ENCODE measurements at regions not wholly inside any gene's neighbourhood (a gene's known extent, or its start where the extent isn't known, plus 50 kb on each side); places are given as distances from the start of the nearest gene placed in this dataset.

DNA sequence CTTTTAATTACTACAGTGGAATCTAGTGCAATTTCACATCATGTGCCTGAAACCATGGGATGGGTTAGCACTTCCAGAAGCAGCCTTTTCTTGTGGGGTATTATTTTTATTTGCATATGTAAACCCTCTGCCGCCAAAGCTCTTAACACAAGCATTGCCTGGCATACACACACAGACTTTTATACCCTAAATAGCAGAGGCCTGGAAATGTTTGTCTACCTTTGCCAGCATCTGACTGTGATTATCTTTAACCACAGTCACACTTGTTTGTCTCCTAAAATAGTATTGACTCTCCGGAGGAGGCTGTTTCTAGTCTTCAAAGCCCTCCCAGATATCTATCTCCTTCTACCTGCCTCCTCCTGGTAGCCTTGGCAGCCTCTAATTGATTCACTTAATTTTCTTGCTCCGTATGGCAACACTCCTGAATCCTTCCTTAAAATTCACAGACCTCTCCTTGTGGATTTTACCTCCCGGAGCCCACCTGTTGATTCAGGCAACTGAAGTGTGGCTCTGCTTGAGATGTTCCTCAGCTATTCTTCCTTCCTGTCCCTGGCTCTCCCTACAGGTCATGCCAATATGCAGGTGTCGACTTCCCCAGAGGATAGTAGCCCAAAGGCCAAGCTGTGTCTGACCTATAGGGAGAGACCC is 127.1 kb upstream of the UMPS start:
- no peak for DNase-seq (ENCODE audit: low spot score)

DNA sequence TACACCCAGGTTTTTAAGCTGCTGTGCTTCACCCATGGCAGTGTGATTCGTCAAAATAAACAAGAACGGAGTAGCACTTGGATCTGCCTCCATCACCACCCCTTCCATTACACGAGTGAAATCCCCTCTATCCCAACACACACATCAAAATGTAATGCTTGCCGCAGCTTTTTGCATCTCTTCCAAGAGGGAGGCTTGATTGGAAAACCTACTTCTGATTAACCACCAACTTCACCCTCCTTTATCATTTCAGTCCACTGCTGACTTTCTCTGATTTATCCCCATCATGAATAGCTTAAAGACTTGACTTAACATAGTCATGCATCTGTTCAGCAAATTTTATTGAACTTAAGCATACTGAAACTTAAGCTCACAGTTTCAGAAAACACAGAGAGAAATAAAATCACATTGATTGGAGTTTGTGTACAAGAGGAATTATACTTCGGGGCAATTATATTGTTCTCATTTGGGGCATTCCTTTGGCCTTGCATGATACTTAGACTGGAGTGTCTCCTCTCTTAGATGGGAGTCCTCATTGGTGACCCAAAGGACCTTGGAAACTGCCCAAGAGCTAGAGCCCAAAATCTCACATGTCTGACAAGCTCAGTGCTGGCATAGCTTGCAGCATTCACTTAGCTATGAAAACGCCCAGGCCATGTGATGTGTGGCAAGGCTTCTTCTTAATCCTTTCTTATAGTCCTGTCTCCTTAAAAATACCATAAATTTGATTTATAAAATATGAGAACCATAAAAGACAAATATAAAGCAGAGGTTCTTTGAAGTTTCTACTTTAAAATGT is 124.3 kb upstream of the UMPS start:
- DNase-seq (ENCODE audit: low spot score), result no peak

DNA sequence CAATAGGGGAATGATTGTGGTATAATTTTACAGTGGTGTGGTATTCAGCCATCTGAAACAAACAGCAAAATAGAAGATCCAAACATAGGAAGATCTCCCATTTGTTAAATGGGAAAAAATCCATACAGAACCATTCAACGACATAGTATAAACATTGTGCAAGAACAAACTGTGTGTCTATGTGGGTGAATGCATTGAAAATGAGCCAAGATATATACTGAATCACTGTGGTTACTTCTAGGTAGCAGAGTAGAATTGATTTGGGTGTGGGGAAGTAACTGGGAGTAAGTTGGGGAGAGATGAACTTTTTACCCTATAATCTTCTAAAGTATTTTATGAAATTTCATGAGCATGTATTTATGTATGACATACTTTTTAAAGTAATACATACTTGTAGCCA is 123.1 kb upstream of the UMPS start:
- DNase-seq (ENCODE audit: low spot score), result no peak

DNA sequence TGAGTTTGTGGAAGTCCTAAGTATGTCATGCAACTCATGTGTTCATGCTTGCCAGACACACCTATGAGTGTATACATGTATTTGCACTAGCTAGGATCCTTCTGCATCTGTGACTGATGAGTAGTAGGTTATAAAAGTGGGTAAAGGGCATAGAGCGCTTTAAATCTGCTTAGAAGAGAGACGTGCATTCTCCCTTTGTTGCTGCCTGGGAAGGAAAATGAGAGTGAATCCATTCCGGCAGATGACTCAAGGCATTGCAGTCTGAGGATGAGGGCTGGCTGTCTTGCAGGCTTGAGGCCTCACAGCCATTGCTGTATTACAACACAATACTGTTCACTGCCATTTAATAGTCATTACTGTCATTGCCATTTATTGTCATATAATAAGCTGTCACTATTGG is 120.8 kb upstream of the UMPS start:
- DNase-seq (ENCODE audit: low spot score), result no peak

DNA sequence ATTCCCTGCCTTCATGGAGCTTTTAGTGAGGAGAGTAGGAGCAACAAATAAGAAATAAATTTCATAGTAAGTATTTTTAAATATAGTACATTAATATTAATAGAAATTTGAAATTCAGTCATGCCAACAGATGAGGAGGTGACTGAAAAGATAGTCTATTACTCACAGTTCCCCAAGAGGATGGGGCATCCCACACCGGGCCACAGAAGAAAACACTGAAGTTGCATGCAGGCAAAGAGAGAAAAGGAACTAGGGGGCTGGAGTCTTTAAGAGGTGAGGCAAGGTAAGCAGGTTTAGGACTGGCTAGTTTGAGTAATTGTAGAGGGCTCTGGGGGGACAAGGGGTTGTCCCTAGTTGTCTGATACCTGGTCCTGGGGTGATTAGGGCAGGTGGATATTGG is 120.1 kb upstream of the UMPS start:
- no peak for DNase-seq (ENCODE audit: low spot score)

DNA sequence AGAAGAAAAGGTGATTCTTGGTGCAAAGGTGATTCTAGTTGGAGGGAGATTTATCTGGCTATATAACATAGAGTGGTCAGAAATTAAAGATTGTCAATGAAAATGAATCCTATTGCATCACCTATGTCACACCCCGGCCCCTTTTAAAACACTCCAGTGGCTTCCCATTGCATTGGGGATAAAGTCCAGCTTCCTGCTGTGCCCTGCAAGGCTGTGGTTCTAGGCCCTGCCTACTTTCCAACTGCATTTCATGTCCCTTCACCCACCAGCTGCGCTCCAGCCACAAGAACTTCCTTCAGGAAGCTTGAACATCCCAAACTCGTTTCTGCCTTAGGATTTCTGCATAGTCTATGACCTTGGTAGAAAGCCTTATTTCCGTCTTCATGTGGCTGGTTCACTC is 118.7 kb upstream of the UMPS start:
- DNase-seq (ENCODE audit: low spot score), result no peak

DNA sequence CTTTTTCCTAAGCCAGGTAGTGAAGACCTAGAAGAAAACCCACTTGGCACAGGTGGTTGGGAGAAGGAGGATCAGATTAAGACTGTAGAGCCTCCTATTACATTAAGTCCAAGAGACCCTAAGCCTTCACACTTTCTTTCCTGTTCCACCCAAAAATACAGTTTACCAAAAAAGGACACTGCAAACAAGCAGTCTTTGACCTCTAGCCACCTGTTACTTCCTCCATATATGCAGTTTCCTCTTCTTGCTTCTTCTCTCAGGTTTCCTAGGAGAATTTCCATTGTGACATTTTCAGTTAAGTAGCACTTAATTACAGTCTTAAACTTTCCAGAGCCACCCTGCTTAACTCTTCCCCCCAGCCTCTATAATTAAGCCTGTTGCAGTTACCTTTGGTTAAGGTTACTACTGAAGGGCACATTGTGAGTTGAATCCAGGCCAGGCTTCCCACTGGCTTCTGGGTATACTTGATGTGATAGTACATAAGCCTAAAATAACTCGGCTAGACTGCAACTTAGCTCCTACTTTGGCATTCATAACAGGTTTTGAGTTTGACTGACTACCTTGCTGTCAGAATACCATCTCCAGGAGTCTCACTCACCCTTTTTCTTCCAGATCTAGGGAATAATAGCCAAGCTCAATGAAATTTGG is 114.2 kb upstream of the UMPS start:
- DNase-seq (ENCODE audit: low spot score), result no peak

DNA sequence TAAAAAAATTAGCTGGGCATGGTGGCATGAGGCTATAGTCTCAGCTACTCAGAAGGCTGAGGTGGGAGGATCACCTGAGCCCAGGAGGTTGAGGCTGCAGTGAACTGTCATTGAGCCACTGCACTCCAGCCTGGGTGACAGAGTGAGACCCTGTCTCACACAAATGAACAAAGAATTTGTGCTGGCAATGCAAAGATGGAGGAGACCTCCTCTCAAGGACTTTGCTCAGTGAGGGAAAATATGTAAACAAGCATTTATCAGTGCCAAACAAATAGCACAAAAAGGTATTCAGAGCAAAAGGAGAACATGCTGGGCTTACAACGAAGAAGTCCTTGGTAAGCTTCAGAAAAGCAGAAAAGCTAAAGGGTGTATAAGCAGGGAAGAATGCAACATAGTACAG is 113.1 kb upstream of the UMPS start:
- no peak for DNase-seq (ENCODE audit: low spot score)

DNA sequence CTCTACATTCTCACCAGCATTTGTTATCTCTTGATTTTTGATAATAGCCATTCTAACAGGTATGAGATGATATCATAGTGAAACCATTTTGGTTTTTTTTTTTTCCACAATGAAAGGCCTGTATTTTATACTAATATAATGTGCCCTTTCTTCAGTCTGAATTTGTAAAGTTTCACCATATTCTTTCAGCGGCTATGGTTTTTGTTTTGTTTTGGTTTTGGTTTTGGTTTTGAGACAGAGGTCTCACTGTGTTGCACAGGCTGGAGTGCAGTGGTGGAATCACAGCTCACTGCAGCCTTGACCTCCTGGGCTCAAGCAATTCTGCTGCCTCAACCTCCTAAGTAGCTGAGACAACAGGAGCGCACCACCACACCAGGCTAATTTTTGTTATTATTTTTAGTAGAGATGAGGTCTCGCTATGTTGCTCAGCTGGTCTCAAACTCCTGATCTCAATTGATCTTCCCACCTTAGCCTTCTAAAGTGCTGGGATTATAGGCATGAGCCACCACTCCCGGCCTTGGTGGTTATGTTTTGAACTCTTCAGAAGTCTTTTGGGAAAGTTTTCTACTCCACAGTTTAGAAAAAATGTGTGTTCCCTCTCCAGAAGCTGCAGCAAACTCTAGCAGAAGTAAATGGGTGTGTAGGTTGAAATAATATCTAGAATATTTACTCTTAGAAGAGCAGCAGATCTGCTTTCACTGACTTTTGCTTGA is 110.2 kb upstream of the UMPS start:
- no peak for DNase-seq (ENCODE audit: low spot score)

DNA sequence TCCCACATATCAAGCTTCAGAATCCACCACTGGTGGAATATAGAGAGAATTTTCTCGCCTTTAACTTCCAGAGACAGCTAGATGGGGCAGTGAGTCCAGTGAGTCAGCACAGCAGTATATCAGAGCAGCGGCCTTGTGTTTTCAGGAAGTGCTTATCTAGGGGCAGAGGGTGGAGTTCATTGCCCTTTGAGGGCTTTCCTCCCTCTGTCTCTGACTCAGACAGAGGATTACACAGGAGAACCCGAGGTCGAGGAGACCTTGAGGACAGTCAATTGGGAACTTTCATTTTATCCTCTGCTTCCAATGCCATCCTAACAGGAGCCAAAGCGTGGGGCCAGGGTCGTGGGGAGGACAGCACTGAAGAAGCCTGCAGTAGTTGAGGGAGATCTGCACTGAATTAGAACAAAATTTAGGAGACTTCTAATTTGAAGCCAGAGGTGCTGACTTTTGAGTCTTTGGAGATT is 109.6 kb upstream of the UMPS start:
- peak; percentile 82 for DNase-seq (ENCODE audit: low spot score)

DNA sequence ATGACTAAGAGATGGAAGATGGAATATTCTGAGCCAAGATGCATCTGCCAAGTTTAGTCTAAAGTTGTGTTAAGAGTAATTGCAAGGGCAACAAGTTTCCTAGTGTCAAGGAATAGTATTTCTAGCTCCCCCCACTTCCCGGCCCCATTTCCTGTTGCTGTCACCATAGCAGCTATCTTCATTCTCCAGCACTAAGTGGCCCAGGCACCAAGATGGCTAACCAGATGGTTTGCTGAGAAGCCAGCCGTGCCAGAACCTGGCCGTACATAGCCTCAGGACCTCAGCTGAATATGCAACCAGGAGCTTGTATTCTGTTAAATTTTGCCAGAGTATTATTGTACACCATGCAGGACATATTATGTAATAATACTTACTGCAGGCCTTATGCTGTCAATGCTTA is 108.8 kb upstream of the UMPS start:
- peak; percentile 33 for DNase-seq (ENCODE audit: low spot score)

DNA sequence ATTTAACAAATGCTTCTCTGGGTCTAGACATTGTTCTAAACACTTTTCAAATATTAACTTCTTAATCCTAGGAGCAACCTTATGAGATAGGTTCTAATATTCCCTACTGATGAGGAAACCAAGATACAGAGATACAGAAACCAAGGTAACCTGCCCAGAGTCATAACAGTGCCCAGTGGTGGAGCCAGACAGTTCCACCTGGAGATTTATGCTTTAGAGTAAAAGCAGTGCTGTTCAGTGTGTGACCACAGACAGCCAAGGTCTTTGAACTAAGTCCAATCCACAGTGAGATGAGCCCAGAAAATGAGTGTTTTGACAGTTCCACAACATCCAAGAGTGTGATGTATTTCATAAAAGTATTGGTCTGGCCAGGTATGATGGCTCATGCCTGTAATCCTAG is 105.2 kb upstream of the UMPS start:
- DNase-seq (ENCODE audit: low spot score), result no peak

DNA sequence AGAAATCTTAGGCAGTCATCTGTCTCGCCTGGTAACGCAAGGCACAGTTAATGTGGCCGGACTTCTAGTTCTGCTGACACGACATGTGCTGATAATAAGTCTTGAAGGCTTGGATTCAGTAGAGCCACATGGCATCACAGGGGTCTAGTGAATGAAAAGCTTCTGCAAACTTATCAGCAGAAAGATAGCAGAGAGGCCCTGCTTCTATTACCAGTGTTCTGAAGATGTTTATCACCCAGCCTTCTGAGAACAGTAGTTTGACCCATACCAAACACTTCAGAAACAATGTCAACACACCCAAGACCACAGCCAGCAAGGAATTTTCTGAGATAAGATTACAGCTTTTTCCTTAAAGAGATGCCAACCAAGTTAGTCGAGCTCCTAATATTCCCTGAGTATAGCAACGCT is 102.7 kb upstream of the UMPS start:
- DNase-seq (ENCODE audit: low spot score), result no peak

DNA sequence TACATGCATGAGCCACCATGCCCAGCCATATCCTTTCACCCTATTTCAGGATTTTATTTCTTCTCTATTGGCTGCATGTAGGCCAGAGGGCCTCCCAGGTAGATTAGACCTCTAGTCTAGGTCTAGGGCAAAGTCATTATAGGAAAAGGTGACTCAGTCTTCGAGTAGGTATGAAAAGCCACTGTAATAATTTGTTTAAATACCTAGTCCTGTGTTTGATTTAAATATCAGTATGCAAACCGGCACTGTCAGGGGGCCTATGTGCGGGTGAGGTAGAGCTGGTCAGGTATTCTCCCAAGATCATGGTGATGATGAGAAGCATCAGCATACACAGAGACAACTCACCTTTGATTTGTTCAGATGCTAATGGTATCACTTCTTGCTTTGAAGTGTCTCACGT is 101.4 kb upstream of the UMPS start:
- no peak for DNase-seq (ENCODE audit: low spot score)

DNA sequence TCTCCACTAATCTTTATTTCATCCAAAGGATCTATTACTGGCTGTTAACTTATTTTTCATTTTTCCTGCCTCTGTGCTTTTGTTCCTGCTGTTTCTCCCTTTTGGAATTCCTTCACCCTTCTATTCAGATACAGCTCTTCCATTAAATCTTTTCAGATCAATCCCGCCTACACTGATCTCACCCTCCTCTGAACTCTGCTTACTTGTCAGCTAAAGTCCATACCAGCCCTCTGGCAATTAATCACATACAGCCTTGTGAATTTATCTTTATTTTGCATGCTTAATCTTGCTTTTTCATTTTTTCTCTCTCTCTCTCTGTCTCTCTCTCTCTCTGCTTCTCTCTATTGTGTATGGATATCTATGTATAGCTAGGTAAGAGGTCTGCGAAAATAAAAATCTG is 100.8 kb upstream of the UMPS start:
- no peak for DNase-seq (ENCODE audit: low spot score)

DNA sequence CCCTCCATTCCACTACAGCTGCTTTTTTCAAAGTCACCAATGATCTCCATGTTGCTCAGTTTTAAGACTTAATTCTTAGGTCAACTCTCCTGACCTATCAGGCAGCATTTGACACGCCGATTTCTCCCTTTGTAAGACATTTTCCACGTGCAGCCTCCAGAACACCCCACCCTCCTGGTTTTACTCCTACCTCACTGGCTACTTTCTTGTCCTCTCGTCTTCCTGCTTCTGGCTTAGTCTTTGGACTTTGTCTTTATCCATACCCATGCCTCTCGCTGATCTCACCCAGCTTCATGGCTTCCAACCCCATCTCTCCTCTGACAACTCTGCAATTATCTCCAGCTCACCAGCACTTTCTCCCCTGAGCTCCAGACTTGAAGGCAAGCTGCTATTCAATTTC is 99.3 kb upstream of the UMPS start:
- no peak for DNase-seq (ENCODE audit: low spot score)

DNA sequence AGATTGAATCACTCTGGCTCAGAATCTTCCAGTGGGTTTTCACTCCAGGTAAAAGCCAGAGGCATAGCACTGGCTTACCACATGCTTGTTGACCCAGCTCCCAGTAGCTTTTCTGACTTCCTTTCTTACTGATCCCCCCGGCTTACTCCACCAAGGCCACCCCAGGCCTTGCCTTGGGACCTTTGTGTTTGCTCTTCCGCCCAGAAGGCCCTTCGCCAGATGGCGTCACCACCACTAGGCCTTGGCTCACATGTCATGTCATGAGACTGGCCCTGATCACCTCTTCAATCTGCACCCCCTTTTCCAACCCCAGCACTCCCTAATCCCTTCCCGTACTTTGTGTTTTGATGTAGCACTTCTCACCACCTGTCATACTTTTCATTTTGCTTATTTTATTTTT is 98.5 kb upstream of the UMPS start:
- DNase-seq (ENCODE audit: low spot score), result no peak

DNA sequence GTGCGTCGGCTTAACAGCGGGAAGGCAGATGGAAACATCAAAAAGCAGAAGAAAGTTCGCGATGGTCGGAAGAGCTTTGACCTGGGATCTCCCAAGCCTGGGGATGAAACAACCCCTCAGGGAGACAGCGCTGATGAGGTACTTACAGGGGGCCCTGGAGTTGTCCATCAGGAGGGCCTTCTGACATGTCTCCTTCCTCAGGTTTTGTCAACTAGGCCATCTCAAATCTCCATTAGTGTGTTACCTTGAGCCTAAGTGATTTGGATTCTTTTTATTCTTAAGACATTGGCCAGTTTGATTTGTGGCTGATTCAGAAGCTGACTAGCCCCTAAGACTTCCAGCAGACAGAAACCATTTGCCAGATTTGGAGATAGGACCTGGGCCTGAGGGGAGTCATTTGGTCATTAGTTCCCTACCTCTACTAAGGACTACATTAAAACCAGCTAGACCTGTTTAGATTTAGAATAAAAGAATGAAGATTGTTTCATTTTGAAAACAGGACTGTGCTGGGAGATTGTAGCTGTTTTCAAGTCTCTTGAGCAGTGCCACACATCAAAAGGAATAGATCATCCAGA is 97.6 kb upstream of the UMPS start:
- no peak for DNase-seq (ENCODE audit: low spot score)

DNA sequence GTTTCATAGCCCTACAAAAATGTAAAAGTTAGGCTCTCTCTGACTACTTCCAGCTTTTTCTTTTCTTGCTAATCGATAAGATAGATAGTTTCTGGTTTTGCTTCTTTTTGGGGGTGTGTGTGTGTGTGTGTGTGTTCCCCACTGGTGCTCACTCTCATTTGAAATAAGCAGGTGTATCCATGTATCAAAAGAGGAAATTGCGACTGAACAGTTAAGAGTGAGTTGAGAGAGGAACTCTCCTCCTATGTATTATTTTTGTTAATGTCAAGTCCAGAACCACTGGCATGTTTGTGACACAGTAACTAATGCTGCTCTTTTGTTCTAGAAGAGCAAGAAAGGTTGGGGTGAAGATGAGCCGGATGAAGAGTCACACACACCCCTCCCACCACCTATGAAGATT is 96.7 kb upstream of the UMPS start:
- DNase-seq (ENCODE audit: low spot score), result no peak

DNA sequence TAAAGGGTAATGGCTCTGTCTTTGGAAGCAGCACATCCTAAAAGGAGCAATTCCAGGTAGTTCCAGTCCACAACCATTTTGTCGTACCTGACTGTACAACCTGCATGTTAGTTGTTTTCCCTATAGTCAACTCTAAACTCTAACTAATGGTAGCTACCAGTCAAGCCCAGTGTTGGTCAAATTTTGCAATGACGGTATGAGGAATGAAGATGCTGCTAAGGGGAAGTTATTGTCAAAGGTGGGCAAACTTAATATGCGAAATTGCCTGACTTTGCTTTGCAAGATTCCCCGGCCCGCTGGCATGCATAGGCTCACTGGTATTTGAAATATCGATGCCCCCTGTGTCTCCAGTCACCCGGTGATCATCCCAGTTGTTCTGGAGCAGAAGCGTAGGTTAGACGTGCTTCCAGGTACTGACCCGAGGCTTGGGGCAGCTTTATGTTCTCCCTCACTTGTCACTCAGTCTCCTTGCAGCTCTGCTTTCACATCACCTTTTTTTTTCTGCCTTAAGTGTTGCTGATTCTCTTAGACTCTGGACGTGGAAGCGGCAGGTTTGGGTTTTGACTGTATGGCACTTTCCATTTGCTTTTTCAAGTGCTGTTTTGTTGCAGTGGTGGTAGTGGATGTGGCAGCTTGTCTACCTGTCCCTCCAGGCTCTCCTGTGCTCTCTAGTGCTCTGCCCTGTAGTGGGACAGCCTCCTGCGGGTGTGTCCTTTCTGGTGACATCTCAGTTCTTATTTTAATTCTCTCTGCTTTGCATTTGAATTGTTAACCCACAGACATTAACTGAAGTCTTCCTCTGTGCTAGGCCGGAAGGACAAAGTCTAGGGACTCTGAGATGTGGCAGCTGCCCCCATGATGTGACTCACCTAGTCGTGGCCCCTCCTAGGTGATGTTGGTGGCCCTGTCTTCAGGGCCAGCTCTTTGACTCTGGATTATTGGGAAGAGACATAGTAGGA is 95.8 kb upstream of the UMPS start:
- DNase-seq (ENCODE audit: low spot score), result no peak

DNA sequence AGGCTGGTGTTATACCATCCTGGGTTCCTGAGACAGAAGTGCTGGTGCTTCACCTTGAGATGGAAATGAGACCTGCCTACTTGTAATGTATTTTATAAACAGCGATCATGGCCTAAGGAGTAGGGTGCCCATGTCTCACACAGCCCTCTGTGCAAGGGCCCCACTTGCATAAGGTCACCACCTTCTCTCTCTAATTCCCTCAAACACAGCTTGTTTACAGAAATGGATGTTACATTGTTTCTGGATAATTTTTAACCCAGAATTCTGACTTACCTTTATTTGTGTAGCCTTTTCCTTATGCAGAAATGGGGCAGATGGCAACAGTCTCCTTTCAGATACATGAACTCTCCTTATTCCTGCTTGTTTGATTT is 95.1 kb upstream of the UMPS start:
- no peak for DNase-seq (ENCODE audit: low spot score)
